HCEC 1CT (cell line): ENCODE measurements at regions not wholly inside any gene's neighbourhood (a gene's known extent, or its start where the extent isn't known, plus 50 kb on each side); places are given as distances from the start of the nearest gene placed in this dataset.
A peak's percentile ranks its signal among the peaks of the same experiment; 100 is the strongest.

Experiments
- DNase-seq: peaks from one replicate; pipeline ENCODE4 v3.0.0-alpha.2; 2017

- peak; percentile 12 for DNase-seq
Observed at GRCh38 chr3:187902936-187903335, 157.7 kb upstream of the BCL6 start.

GRCh38 chr3:187903697-187904096 lies 158.4 kb upstream of the BCL6 start:
- no peak for DNase-seq

GRCh38 chr3:187906416-187906815 lies 161.1 kb upstream of the BCL6 start:
- no peak for DNase-seq

- DNase-seq, result no peak
Observed at GRCh38 chr3:187906920-187907319, 161.7 kb upstream of the BCL6 start.

GRCh38 chr3:187909866-187910265 lies 164.6 kb upstream of the BCL6 start:
- DNase-seq, result no peak

GRCh38 chr3:187912007-187912406 lies 166.7 kb upstream of the BCL6 start:
- no peak for DNase-seq

- peak; percentile 80 for DNase-seq
Observed at GRCh38 chr3:187913617-187914033, 168.4 kb upstream of the BCL6 start.

GRCh38 chr3:187914231-187914630 lies 169.0 kb upstream of the BCL6 start:
- no peak for DNase-seq

GRCh38 chr3:187916072-187916471 lies 170.8 kb upstream of the BCL6 start:
- DNase-seq, result no peak

- DNase-seq, result no peak
Observed at GRCh38 chr3:187918081-187918644, 172.9 kb upstream of the BCL6 start.

- no peak for DNase-seq
Observed at GRCh38 chr3:187919048-187919447, 173.8 kb upstream of the BCL6 start.

GRCh38 chr3:187919544-187919943 lies 174.3 kb upstream of the BCL6 start:
- DNase-seq, result no peak

- DNase-seq, result peak; percentile 61
Observed at GRCh38 chr3:187920030-187920429, 174.8 kb upstream of the BCL6 start.

- DNase-seq, result no peak
Observed at GRCh38 chr3:187920913-187921312, 175.6 kb upstream of the BCL6 start.

GRCh38 chr3:187921391-187922074 lies 176.3 kb upstream of the BCL6 start:
- DNase-seq, result no peak

- DNase-seq, result peak; percentile 78
Observed at GRCh38 chr3:187922704-187923416, 177.6 kb upstream of the BCL6 start.

GRCh38 chr3:187924651-187925050 lies 179.4 kb upstream of the BCL6 start:
- DNase-seq, result no peak

GRCh38 chr3:187925326-187925725 lies 180.1 kb upstream of the BCL6 start:
- DNase-seq, result no peak

GRCh38 chr3:187926620-187927019 lies 181.4 kb upstream of the BCL6 start:
- no peak for DNase-seq

- no peak for DNase-seq
Observed at GRCh38 chr3:187927565-187927964, 182.3 kb upstream of the BCL6 start.

GRCh38 chr3:187929112-187929816 lies 184.0 kb upstream of the BCL6 start:
- DNase-seq, result no peak

- DNase-seq, result no peak
Observed at GRCh38 chr3:187930021-187930420, 184.8 kb upstream of the BCL6 start.

GRCh38 chr3:187931101-187931500 lies 185.8 kb upstream of the BCL6 start:
- DNase-seq, result no peak
